ENCODE measurements at regions not wholly inside any gene's neighbourhood (a gene's known extent, or its start where the extent isn't known, plus 50 kb on each side); places are given as distances from the start of the nearest gene placed in this dataset.

DNA sequence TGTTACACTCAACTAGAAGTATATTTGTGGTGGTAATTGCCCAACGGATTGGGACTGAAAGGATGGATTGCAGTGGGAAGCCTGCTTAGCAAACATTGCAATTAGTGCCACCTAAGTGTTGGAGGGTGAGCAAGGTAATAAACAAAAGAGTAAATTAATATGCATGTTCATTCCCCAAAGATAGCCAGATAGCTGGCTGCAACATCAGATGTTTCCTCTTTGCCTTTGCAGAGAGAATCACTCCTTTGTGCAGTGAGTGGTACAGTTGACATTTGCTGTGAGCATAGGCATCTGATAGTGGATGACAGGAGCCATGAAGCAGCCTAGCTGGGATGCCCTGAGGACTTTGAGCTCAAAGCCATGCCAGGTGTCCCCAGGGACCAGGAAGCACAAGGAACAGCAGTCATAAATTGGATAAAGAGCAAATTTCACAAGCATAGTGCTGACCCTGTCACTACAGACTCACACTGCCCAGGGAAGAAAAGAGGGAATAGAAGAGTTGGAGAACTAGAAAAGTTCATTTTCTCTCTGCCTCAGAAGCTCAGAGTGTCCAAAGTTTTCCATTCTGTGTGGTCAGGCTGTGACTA lies 336.1 kb upstream of the SLC30A5 start (continued):
- TF ChIP-seq YY1 (IDR thresholded peaks at IDR 0.05; ENCODE audit: insufficient read depth, insufficient replicate concordance, low read depth, low read length) (no peak), ZNF446 (CRISPR knock-in tag; IDR thresholded peaks at IDR 0.05) (no peak), RCOR2 (CRISPR knock-in tag; IDR thresholded peaks at IDR 0.05) (no peak)

DNA sequence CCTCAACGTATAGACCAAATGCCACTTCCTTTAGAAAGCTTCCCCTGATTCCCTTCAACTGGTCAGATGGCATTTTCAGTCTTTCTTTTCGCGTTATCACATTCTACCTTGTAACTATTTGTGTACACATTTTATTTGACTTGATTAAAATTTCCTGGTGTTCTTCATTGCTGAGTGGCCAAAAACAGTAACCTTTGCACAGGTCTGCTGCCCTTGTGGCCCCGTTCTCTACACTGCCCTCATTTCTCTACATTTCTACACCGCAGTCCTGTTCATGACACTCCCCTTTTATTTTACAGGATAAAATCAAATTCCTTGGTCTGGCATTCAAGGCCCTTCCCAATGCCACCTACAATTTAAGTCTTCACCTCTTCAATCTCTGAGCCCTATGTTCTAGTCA lies 334.2 kb upstream of the SLC30A5 start:
- Histone ChIP-seq H3K4me1 (ENCODE audit: insufficient read depth, low read length) (no peaks in the 10 kb centered on the region), H3K27me3 (ENCODE audit: control insufficient read depth in 1 of 2, insufficient read depth in 2 of 2, low read length in 2 of 2) (no peaks in the 10 kb centered on the region), H3K27ac (ENCODE audit: extremely low read length, insufficient read depth, low read length) (no peak overlapping the region), H3K9ac (ENCODE audit: insufficient read depth, low read depth, low read length) (no peak overlapping the region), H2AFZ (ENCODE audit: low read length) (no peak overlapping the region), H3K36me3 (replicated peaks in 1 of 2; ENCODE audit: control insufficient read depth in 1 of 2, insufficient read depth in 2 of 2, low read length in 2 of 2) (no peaks in the 10 kb centered on the region), H3K9me3 (ENCODE audit: low read length) (no peaks in the 10 kb centered on the region), H3K79me2 (ENCODE audit: insufficient read depth, low read length) (no peaks in the 10 kb centered on the region), H3K4me2 (ENCODE audit: low read depth, low read length) (no peak overlapping the region), H4K20me1 (ENCODE audit: insufficient read depth, low read length) (no peaks in the 10 kb centered on the region), H3K4me3 (replicated peaks in 1 of 3; ENCODE audit: insufficient read depth in 1 of 3, low read depth in 2 of 3, low read length in 3 of 3) (no peak overlapping the region)
- no peak for DNase-seq (ENCODE audit: low spot score)
- intact Hi-C loops (cut with micrococcal nuclease; ENCODE audit: unreplicated experiment): no loop called here
- FAIRE-seq: no peak
- no peak for ATAC-seq
- ChIA-PET POLR2A (no interaction called here), CTCF (ENCODE audit: low intra/inter-chr PET ratio, low total read pairs) (no interaction called here)
- no TSS peak for BruUV-seq (replicated peaks)
- no peak for TF ChIP-seq ZNF629 (CRISPR knock-in tag; conservative IDR thresholded peaks at IDR 0.05)
- TF ChIP-seq KDM5B (CRISPR knock-in tag; IDR thresholded peaks at IDR 0.05; ENCODE audit: borderline replicate concordance): no peak
- TF ChIP-seq ISL2 (CRISPR knock-in tag; IDR thresholded peaks at IDR 0.05): no peak
- no peak for TF ChIP-seq ZNF468 (CRISPR knock-in tag; IDR thresholded peaks at IDR 0.05)
- no peak for TF ChIP-seq POLR2A (IDR thresholded peaks at IDR 0.05; ENCODE audit: insufficient read depth in 1 of 2, low read depth in 2 of 2, low read length in 2 of 2)
- 25% methylated on average over 5 of the region's 5 CpGs for WGBS (ENCODE audit: low lambda C conversion rate)
- in situ Hi-C loops (cut with HindIII; ENCODE audit: extremely low pct_ligation_motif_present, low pct_unique_long_range_greater_than_20kb): no loop called here

GRCh38 chr5:68762201-68762600 lies 331.6 kb upstream of the SLC30A5 start:
- Histone ChIP-seq H3K4me1 (ENCODE audit: insufficient read depth, low read length) (no peaks in the 10 kb centered on the region), H3K79me2 (ENCODE audit: insufficient read depth, low read length) (no peaks in the 10 kb centered on the region), H3K27ac (ENCODE audit: extremely low read length, insufficient read depth, low read length) (no peak overlapping the region), H3K4me2 (ENCODE audit: low read depth, low read length) (no peak overlapping the region), H3K4me3 (replicated peaks in 1 of 3; ENCODE audit: insufficient read depth in 1 of 3, low read depth in 2 of 3, low read length in 3 of 3) (no peak overlapping the region), H3K27me3 (ENCODE audit: control insufficient read depth in 1 of 2, insufficient read depth in 2 of 2, low read length in 2 of 2) (no peaks in the 10 kb centered on the region; a peak in 2 of 5 replicates), H4K20me1 (ENCODE audit: insufficient read depth, low read length) (no peaks in the 10 kb centered on the region), H3K9ac (ENCODE audit: insufficient read depth, low read depth, low read length) (no peak overlapping the region), H2AFZ (ENCODE audit: low read length) (no peak overlapping the region), H3K36me3 (replicated peaks in 1 of 2; ENCODE audit: control insufficient read depth in 1 of 2, insufficient read depth in 2 of 2, low read length in 2 of 2) (no peaks in the 10 kb centered on the region), H3K9me3 (ENCODE audit: low read length) (no peaks in the 10 kb centered on the region)
- no TSS peak for BruUV-seq (replicated peaks)
- in situ Hi-C loops (cut with HindIII; ENCODE audit: extremely low pct_ligation_motif_present, low pct_unique_long_range_greater_than_20kb): no loop called here
- TF ChIP-seq, protein P1, sequence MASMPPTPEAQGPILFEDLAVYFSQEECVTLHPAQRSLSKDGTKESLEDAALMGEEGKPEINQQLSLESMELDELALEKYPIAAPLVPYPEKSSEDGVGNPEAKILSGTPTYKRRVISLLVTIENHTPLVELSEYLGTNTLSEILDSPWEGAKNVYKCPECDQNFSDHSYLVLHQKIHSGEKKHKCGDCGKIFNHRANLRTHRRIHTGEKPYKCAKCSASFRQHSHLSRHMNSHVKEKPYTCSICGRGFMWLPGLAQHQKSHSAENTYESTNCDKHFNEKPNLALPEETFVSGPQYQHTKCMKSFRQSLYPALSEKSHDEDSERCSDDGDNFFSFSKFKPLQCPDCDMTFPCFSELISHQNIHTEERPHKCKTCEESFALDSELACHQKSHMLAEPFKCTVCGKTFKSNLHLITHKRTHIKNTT (CRISPR knock-in tag; IDR thresholded peaks at IDR 0.05): no peak
- no peak for TF ChIP-seq PRPF4 (IDR thresholded peaks at IDR 0.05; ENCODE audit: low read depth, low read length, poor library complexity, severe bottlenecking)
- TF ChIP-seq, protein P2, sequence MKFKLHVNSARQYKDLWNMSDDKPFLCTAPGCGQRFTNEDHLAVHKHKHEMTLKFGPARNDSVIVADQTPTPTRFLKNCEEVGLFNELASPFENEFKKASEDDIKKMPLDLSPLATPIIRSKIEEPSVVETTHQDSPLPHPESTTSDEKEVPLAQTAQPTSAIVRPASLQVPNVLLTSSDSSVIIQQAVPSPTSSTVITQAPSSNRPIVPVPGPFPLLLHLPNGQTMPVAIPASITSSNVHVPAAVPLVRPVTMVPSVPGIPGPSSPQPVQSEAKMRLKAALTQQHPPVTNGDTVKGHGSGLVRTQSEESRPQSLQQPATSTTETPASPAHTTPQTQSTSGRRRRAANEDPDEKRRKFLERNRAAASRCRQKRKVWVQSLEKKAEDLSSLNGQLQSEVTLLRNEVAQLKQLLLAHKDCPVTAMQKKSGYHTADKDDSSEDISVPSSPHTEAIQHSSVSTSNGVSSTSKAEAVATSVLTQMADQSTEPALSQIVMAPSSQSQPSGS (CRISPR knock-in tag; IDR thresholded peaks at IDR 0.05): no peak
- TF ChIP-seq, protein P3, sequence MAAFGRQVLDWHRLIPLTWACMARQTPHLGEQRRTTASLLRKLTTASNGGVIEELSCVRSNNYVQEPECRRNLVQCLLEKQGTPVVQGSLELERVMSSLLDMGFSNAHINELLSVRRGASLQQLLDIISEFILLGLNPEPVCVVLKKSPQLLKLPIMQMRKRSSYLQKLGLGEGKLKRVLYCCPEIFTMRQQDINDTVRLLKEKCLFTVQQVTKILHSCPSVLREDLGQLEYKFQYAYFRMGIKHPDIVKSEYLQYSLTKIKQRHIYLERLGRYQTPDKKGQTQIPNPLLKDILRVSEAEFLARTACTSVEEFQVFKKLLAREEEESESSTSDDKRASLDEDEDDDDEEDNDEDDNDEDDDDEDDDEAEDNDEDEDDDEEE (CRISPR knock-in tag; IDR thresholded peaks at IDR 0.05): no peak
- no peak for TF ChIP-seq ZNF253 (CRISPR knock-in tag; IDR thresholded peaks at IDR 0.05; ENCODE audit: borderline replicate concordance)
- intact Hi-C loops (cut with micrococcal nuclease; ENCODE audit: unreplicated experiment): no loop called here
- FAIRE-seq: no peak
- ChIA-PET CTCF (ENCODE audit: low intra/inter-chr PET ratio, low total read pairs) (no interaction called here), POLR2A (no interaction called here)
- DNase-seq (ENCODE audit: low spot score): no peak
- 46% methylated on average over 2 of the region's 2 CpGs for WGBS (ENCODE audit: low lambda C conversion rate)
- ATAC-seq: no peak

Measured in HepG2 (cell line).